Upper lobe of right lung (tissue), 1 donor: ENCODE measurements at regions not wholly inside any gene's neighbourhood (a gene's known extent, or its start where the extent isn't known, plus 50 kb on each side); places are given as distances from the start of the nearest gene placed in this dataset.

Experiments used
- ATAC-seq: fragments of 200-7000 bp; cut with Tn5 transposase; one replicate; pipeline ENCODE4 v1.9.1; 2020; ENCODE audit warnings: mild to moderate bottlenecking, moderate library complexity
- DNase-seq: peaks from one replicate; pipeline ENCODE4 v3.0.0-alpha.2; 2020
- H3K27ac ChIP-seq: fragments of 200-600 bp; one replicate; pipeline ENCODE4 v1.8.0; 2022
- H3K27me3 ChIP-seq: fragments of 200-600 bp; one replicate; pipeline ENCODE4 v1.8.0; 2022; ENCODE audit warnings: mild to moderate bottlenecking
- H3K36me3 ChIP-seq: fragments of 200-600 bp; one replicate; pipeline ENCODE4 v1.8.0; 2022
- H3K4me1 ChIP-seq: fragments of 200-600 bp; one replicate; pipeline ENCODE4 v1.8.0; 2022
- H3K4me3 ChIP-seq: fragments of 200-600 bp; one replicate; pipeline ENCODE4 v1.8.0; 2022; ENCODE audit warnings: mild to moderate bottlenecking
- H3K9me3 ChIP-seq: fragments of 200-600 bp; one replicate; pipeline ENCODE4 v1.8.0; 2022
- intact Hi-C: fragments of 100-400 bp; cut with DNase I; formaldehyde crosslinking; loops from one replicate; pipeline ENCODE4 v1.11.0; 2022
- TF ChIP-seq, protein P1 (sequence below): fragments of 200-600 bp; IDR thresholded peaks from one replicate; pipeline ENCODE4 v1.8.0; 2022; ENCODE audit warnings: antibody characterized with exemption
- donor health status: DM: no; HTN: yes; CAD: no; lungs with severe emphysema.

DNA sequence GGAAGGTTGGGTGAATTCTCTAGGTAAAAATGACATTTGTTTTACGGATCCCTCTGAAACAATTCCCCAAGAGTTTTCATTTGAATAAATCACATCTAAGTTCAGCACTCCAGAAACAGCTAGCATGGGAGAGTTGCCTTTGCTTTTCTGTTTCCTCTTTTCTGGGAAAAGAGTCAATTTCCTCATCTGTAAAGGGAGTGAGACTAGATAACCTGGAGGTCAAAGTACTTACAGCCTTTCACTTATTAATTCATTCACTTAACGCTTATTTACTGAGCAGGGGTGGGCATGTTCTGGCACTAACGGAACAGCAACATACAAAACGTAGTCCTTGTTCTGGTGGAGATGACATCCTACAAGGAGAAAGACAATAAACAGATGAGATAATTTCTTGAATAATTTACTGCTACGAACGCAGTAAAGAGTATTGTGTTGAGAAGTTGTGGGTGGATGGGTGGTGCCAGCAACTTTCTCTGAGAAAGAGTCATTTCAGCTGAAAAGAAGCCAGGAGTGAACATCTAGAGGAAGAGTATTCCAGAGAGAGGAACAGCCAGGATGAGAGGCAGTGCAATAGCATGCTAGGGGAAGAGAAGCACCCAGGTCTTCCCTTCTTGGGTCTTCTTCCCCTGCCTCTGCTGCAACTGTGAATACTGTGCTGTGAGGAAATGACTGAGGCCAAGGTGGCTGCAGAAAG lies 335.6 kb downstream of the ZSWIM6 start:
- ATAC-seq (peak; percentile 25), DNase-seq (no peak)
- intact Hi-C loops: no loop called here
- TF ChIP-seq, protein P1, sequence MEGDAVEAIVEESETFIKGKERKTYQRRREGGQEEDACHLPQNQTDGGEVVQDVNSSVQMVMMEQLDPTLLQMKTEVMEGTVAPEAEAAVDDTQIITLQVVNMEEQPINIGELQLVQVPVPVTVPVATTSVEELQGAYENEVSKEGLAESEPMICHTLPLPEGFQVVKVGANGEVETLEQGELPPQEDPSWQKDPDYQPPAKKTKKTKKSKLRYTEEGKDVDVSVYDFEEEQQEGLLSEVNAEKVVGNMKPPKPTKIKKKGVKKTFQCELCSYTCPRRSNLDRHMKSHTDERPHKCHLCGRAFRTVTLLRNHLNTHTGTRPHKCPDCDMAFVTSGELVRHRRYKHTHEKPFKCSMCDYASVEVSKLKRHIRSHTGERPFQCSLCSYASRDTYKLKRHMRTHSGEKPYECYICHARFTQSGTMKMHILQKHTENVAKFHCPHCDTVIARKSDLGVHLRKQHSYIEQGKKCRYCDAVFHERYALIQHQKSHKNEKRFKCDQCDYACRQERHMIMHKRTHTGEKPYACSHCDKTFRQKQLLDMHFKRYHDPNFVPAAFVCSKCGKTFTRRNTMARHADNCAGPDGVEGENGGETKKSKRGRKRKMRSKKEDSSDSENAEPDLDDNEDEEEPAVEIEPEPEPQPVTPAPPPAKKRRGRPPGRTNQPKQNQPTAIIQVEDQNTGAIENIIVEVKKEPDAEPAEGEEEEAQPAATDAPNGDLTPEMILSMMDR: no peak
- no peaks in the 10 kb centered on the region for H3K4me1 ChIP-seq
- H3K9me3 ChIP-seq: no peaks in the 10 kb centered on the region
- H3K4me3 ChIP-seq: no peak overlapping the region
- H3K27me3 ChIP-seq: no peaks in the 10 kb centered on the region
- H3K27ac ChIP-seq: no peak overlapping the region
- H3K36me3 ChIP-seq: no peaks in the 10 kb centered on the region

DNA sequence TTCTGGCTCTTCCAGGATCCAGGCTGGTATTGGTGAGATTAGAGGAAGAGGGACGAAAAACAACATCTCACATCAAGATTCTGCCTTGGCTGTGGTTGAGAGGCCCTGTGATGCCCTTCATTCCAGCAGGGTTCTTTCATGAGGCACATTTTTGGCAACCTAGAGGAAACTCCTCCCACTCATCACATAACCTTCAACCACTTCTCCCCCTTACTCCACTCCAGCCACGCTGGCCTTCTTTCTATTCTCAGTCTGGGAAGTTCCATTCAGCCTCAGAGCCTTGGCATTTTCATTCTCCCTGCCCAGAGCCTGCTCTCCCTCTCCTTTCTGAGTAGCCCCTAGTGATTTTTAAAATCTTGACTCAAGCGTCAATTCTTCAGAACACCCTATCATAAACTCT lies 337.5 kb downstream of the ZSWIM6 start:
- no peak overlapping the region for H3K27ac ChIP-seq
- peak; percentile 13 for ATAC-seq
- H3K4me1 ChIP-seq: peaks cover 4% of the 10 kb centered on the region
- intact Hi-C loops: no loop called here
- no peaks in the 10 kb centered on the region for H3K27me3 ChIP-seq
- no peak for DNase-seq
- no peak overlapping the region for H3K4me3 ChIP-seq
- no peaks in the 10 kb centered on the region for H3K36me3 ChIP-seq
- TF ChIP-seq, protein P1: no peak
- no peaks in the 10 kb centered on the region for H3K9me3 ChIP-seq

DNA sequence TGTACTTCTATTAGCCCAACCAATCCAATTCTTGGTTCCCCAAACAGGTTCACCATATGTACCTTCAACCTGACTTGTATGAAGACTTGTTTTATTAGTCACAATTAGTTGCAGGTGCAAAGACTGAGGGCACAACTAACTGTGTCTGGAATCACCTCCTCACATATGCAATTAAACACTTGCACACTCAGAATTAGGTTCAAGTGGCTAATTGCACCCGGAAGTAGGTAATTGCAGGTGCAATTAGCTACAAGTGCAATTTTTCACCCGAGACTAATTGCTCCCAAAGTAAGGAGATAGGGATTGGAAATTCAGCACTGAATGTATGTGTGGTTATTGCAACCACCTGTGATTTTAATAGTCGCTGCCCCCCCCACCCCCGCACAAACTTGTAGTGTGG lies 338.9 kb downstream of the ZSWIM6 start:
- intact Hi-C loops: loop anchor here (10.0 kb wide), 1 partner anchor 616 kb away; no protein-coding TSS in a partner anchor
- H3K36me3 ChIP-seq: no peaks in the 10 kb centered on the region
- DNase-seq (no peak), ATAC-seq (no peak)
- TF ChIP-seq, protein P1: no peak
- no peak overlapping the region for H3K4me3 ChIP-seq
- peaks cover 4% of the 10 kb centered on the region for H3K4me1 ChIP-seq
- H3K27me3 ChIP-seq: no peaks in the 10 kb centered on the region
- no peak overlapping the region for H3K27ac ChIP-seq
- H3K9me3 ChIP-seq: no peaks in the 10 kb centered on the region

DNA sequence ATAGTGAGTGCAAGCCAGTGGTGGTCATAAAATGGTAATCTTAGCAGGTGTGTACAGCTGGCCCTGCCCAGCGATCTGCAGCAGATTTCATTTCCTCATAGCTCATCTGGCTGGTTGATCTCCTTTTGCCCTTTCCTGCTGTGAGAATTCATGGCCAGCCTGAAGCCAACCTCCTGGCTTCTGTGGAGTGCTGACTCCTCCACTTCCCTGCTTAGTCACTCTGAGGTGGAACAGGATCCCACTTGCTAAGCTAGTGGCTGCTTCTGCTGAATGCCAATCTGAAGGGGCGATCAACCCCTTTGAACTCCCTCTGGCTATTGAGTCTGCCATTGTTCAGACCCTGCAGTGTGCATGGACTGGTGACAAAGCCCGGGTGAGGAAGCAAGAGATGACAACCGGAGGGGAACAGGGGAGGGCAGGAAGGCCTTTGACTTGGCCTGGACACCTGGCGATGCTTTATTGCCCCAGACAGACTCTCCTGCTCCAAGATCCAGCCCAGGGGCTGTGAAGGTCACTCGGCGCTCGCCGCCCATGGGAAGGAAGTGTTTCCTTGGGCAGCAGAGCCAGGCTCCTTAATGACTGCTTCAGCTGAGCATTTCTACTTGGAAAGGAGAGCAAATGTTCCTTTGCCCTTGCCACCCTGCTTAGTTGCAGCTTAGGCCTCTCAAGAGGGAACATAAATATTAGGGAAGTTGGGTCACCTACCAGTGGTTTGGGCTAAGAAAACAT lies 341.1 kb downstream of the ZSWIM6 start:
- Histone ChIP-seq H3K4me3 (no peak overlapping the region), H3K4me1 (peaks cover 4% of the 10 kb centered on the region), H3K36me3 (no peaks in the 10 kb centered on the region), H3K27me3 (no peaks in the 10 kb centered on the region), H3K9me3 (no peaks in the 10 kb centered on the region), H3K27ac (no peak overlapping the region)
- ATAC-seq: peak; percentile 14
- intact Hi-C loops: loop anchor here (10.0 kb wide), 1 partner anchor 618 kb away; no protein-coding TSS in a partner anchor
- DNase-seq: no peak
- TF ChIP-seq, protein P1: no peak

DNA sequence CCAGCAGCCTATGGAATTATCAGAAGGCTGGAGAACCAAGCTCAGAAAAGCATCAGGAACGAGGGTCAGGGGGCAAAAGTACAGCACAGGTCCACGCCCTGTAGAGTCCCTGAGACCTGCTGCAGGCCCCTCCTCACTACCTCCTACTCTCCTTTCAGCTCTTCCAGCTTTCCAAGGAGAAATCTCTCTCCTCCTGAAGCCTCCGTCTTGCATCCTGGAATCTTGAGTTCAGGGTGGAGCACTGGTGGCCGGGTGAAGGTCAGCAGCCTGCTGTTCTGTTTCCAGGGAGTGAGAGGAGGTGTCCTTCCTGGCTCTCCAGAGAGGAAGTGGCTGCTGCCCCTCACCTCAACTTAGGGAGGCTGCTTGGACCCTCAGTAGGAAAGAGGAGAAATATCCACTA lies 342.3 kb downstream of the ZSWIM6 start:
- H3K4me1 ChIP-seq: peaks cover 4% of the 10 kb centered on the region
- no peaks in the 10 kb centered on the region for H3K9me3 ChIP-seq
- TF ChIP-seq, protein P1: no peak
- H3K27ac ChIP-seq: no peak overlapping the region
- DNase-seq: no peak
- no peak for ATAC-seq
- no peak overlapping the region for H3K4me3 ChIP-seq
- intact Hi-C loops: loop anchor here (10.0 kb wide), 1 partner anchor 620 kb away; no protein-coding TSS in a partner anchor
- H3K36me3 ChIP-seq: no peaks in the 10 kb centered on the region
- no peaks in the 10 kb centered on the region for H3K27me3 ChIP-seq
